Thyroid gland (tissue), 4 donors: ENCODE measurements at regions not wholly inside any gene's neighbourhood (a gene's known extent, or its start where the extent isn't known, plus 50 kb on each side); places are given as distances from the start of the nearest gene placed in this dataset.

Experiments
- POLR2A ChIP-seq, 2 donors: fragments of 450-650 bp; IDR thresholded peaks; one replicate each; pipeline ENCODE4 v1.6.1; 2017; ENCODE audit warnings: antibody characterized with exemption in 2 of 2, mild to moderate bottlenecking in 2 of 2, moderate library complexity in 1 of 2
- TF ChIP-seq, protein P1 (sequence below), 6 experiments: fragments of 200-600 bp in 3 of 6; fragments of 450-650 bp in 3 of 6; sonication (generic) in 3 of 6; IDR thresholded peaks; one replicate each; pipeline ENCODE4 v1.5.1; 2016 to 2019; ENCODE audit warnings: antibody characterized with exemption in 6 of 6, mild to moderate bottlenecking in 2 of 6, inconsistent platforms in 1 of 6, moderate library complexity in 1 of 6

DNA sequence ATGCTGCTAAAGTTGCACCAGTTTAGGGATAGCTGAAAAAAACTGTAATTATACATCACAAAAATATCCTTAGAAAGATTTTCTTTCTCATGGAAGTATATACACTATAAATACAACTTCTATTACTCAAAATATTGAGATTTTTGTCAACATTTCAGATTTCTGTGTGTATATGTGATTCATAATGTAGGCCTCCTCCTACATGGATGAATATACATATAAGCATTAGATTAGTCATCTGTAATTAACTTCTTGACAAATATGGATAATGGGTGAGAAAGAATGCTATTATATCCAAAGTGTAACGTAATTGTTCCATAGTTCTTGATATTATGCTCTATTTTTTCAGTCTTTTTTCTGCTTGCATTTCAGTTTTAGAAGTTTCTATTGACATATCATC is 124.9 kb downstream of the CBLL2 start:
- TF ChIP-seq, protein P1, sequence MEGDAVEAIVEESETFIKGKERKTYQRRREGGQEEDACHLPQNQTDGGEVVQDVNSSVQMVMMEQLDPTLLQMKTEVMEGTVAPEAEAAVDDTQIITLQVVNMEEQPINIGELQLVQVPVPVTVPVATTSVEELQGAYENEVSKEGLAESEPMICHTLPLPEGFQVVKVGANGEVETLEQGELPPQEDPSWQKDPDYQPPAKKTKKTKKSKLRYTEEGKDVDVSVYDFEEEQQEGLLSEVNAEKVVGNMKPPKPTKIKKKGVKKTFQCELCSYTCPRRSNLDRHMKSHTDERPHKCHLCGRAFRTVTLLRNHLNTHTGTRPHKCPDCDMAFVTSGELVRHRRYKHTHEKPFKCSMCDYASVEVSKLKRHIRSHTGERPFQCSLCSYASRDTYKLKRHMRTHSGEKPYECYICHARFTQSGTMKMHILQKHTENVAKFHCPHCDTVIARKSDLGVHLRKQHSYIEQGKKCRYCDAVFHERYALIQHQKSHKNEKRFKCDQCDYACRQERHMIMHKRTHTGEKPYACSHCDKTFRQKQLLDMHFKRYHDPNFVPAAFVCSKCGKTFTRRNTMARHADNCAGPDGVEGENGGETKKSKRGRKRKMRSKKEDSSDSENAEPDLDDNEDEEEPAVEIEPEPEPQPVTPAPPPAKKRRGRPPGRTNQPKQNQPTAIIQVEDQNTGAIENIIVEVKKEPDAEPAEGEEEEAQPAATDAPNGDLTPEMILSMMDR (IDR thresholded peaks at IDR 0.05), result no peak
- TF ChIP-seq POLR2A (IDR thresholded peaks at IDR 0.05), result no peak
